Activated B cell treated with CpG ODN at 0.5 μM for 24 hours (primary cell): ENCODE measurements at regions not wholly inside any gene's neighbourhood (a gene's known extent, or its start where the extent isn't known, plus 50 kb on each side); places are given as distances from the start of the nearest gene placed in this dataset.

Source experiments
- ATAC-seq: fragments of 200-7000 bp; cut with Tn5 transposase; one replicate; pipeline ENCODE4 v1.10.0; 2021; ENCODE audit warnings: low read depth, mild to moderate bottlenecking, moderate library complexity
- CTCF ChIA-PET: fragments of 350-600 bp; sonication (Branson Sonifier 250); formaldehyde crosslinking; loops from one replicate; lab custom pipeline; 2021; ENCODE audit warnings: antibody characterized with exemption; lab: Charles Lee
- POLR2A ChIA-PET: fragments of 350-600 bp; sonication (Branson Sonifier 250); formaldehyde crosslinking; loops from one replicate; lab custom pipeline; 2021; ENCODE audit warnings: antibody characterized with exemption; lab: Charles Lee
- DNase-seq: peaks from one replicate; pipeline ENCODE4 v3.0.0; 2022
- H3K27ac Mint-ChIP-seq: one replicate; pipeline ENCODE4 v1.8.0; 2020; ENCODE audit warnings: mixed read lengths
- H3K27me3 Mint-ChIP-seq: one replicate; pipeline ENCODE4 v1.8.0; 2021; ENCODE audit warnings: mixed read lengths
- H3K36me3 Mint-ChIP-seq: one replicate; pipeline ENCODE4 v1.8.0; 2021; ENCODE audit warnings: low read depth, mixed read lengths
- H3K4me1 Mint-ChIP-seq: one replicate; pipeline ENCODE4 v1.8.0; 2021; ENCODE audit warnings: mixed read lengths
- H3K4me3 Mint-ChIP-seq: one replicate; pipeline ENCODE4 v1.8.0; 2020; ENCODE audit warnings: mild to moderate bottlenecking, mixed read lengths
- H3K9me3 Mint-ChIP-seq: one replicate; pipeline ENCODE4 v1.8.0; 2020; ENCODE audit warnings: mixed read lengths
- CTCF ChIP-seq: fragments of 200-600 bp; IDR thresholded peaks from one replicate; pipeline ENCODE4 v1.8.0; 2022; ENCODE audit warnings: antibody characterized with exemption, mild to moderate bottlenecking
- intact Hi-C: fragments of 100-400 bp; cut with micrococcal nuclease; formaldehyde crosslinking; loops from one replicate; pipeline ENCODE4 v1.15.1; 2024

DNA sequence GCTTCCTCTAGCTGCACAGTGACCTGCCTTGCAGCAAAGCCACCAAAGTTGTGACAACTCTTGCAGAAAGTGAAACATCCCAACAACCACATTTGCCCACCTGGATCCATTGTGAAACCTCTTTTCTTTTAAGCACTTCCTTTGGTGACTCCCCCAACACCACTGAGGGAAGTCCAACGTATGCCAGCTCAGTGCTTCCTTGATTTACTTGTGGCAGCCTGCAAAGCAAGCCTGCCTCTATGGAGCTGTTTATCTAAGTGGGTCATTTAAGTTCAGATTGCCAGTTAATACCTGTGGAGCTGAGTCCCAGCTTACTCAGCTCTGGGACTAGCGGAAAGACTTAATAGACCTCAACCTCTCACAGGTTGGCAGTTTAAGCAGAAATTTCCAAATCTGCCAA lies 230.8 kb upstream of the GHITM start:
- intact Hi-C loops = no loop called here
- Mint-ChIP-seq H3K9me3 (no peaks in the 10 kb centered on the region), H3K4me3 (no peak overlapping the region), H3K36me3 (no peaks in the 10 kb centered on the region), H3K4me1 (no peaks in the 10 kb centered on the region), H3K27ac (no peak overlapping the region), H3K27me3 (no peaks in the 10 kb centered on the region)
- DNase-seq (no peak), ATAC-seq (no peak)
- no peak for TF ChIP-seq CTCF
- ChIA-PET POLR2A (no interaction called here), CTCF (no interaction called here)

GRCh38 chr10:83909001-83909400 lies 230.3 kb upstream of the GHITM start:
- H3K36me3 Mint-ChIP-seq = no peaks in the 10 kb centered on the region
- H3K27ac Mint-ChIP-seq = no peak overlapping the region
- ChIA-PET CTCF (no interaction called here), POLR2A (no interaction called here)
- no peaks in the 10 kb centered on the region for H3K27me3 Mint-ChIP-seq
- intact Hi-C loops = no loop called here
- DNase-seq (no peak), ATAC-seq (no peak)
- H3K4me3 Mint-ChIP-seq = no peak overlapping the region
- no peaks in the 10 kb centered on the region for H3K9me3 Mint-ChIP-seq
- H3K4me1 Mint-ChIP-seq = no peaks in the 10 kb centered on the region
- TF ChIP-seq CTCF = no peak

DNA sequence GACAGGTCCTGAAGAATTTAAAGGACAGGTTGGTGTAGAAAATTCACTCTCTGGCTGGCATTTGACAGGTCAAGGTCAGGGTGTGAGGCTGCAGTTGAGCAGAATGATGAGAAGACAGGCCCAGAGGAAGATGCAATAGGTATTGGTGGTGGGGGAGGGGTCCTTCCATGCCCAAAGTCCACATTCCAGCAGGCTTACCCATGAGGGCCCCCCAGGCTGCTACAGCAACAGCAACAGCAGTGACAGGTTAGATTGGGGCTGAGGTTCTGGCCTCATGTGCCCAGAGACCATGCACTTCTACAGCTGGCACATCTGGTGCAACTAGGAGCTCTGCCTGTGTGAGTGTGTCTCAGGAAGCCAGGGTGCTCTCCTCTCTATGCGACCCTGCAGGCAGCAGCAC lies 223.5 kb upstream of the GHITM start:
- Mint-ChIP-seq H3K4me3 (no peak overlapping the region), H3K27ac (no peak overlapping the region), H3K27me3 (peaks cover 3% of the 10 kb centered on the region), H3K36me3 (no peaks in the 10 kb centered on the region), H3K4me1 (no peaks in the 10 kb centered on the region), H3K9me3 (no peaks in the 10 kb centered on the region)
- intact Hi-C loops = no loop called here
- no peak for TF ChIP-seq CTCF
- DNase-seq = no peak
- ATAC-seq = no peak
- POLR2A ChIA-PET = no interaction called here
- CTCF ChIA-PET = interaction anchor here (0.8 kb wide), 1 partner anchor 44 kb away, joined by 3 read pairs; no protein-coding TSS in a partner anchor

DNA sequence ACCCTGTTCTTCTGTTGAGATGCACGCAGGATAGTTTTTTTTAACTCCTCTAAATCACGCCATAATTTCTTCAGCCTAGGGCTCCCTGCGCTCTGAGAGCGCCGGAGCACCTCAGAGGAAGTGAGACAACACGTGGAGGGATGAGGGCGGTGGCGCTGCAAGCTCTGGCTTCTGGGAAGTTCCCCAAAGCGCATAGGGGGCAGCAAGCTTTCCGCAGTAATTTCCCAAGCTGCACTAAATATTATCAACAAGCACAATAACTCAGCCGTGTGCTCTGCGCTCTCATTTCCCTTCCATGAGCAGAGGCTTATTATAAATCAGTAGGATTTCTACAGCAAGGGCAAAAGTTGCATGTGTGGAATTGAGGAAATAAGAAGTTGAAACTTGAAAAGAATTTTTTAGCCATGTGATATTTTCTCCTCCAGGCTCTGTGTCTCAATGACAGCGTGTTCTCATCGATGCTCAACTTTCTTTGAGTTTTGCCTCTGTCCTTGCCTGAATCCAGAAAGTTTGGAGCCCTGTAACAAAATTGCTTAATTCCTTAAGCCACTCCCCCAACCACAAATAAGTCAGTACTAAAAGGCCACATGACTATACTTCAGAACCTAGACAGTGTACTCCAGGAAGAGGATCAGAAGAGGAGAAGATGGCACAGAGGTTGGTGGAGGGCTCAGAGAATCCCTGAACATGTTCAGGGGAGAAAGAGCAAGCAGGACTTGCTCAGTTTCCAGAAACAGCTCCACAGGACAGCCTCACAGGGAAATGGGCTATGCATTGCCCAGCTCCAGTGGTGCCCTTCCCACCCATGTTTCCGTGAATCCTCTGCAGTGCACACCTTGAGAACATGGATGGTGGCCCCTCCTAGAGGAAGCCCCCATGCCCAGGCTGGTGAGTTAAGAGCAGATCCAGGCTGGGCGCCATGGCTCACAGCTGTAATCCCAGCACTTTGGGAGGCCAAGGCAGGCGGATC lies 221.5 kb upstream of the GHITM start:
- TF ChIP-seq CTCF = no peak
- Mint-ChIP-seq H3K27me3 (peaks cover 3% of the 10 kb centered on the region), H3K27ac (no peak overlapping the region), H3K4me1 (no peaks in the 10 kb centered on the region), H3K4me3 (no peak overlapping the region), H3K36me3 (no peaks in the 10 kb centered on the region), H3K9me3 (no peaks in the 10 kb centered on the region)
- DNase-seq = no peak
- ChIA-PET CTCF (no interaction called here), POLR2A (no interaction called here)
- ATAC-seq = no peak
- intact Hi-C loops = no loop called here

- Mint-ChIP-seq H3K9me3 (no peaks in the 10 kb centered on the region), H3K36me3 (no peaks in the 10 kb centered on the region), H3K27ac (no peak overlapping the region), H3K4me3 (no peak overlapping the region), H3K4me1 (no peaks in the 10 kb centered on the region), H3K27me3 (peaks cover 4% of the 10 kb centered on the region)
- intact Hi-C loops = no loop called here
- no peak for TF ChIP-seq CTCF
- POLR2A ChIA-PET = no interaction called here
- DNase-seq (no peak), ATAC-seq (no peak)
- CTCF ChIA-PET = no interaction called here
These were observed 220.1 kb upstream of the GHITM start for GRCh38 chr10:83919187-83919586.
